Nephron (organoid): ENCODE measurements at regions not wholly inside any gene's neighbourhood (a gene's known extent, or its start where the extent isn't known, plus 50 kb on each side); places are given as distances from the start of the nearest gene placed in this dataset.
"Not testable (repeated sequence)": the region's sequence is repeated elsewhere in the genome, so short reads cannot be mapped to it uniquely, and the experiment has no call there.

ENCODE experiments used
- H3K27ac Mint-ChIP-seq, 3 experiments: 2 replicates each; pipeline ENCODE4 v1.8.0; 2020; ENCODE audit warnings: mixed read lengths in 3 of 3, mild to moderate bottlenecking in 2 of 3, moderate library complexity in 1 of 3
- H3K27me3 Mint-ChIP-seq: 2 replicates; pipeline ENCODE4 v1.8.0; 2021; ENCODE audit warnings: low read depth, mild to moderate bottlenecking, moderate library complexity, mixed read lengths
- H3K36me3 Mint-ChIP-seq: 2 replicates; pipeline ENCODE4 v1.8.0; 2020; ENCODE audit warnings: low read depth, mixed read lengths
- H3K4me1 Mint-ChIP-seq: 2 replicates; pipeline ENCODE4 v1.8.0; 2020; ENCODE audit warnings: mixed read lengths
- H3K4me3 Mint-ChIP-seq, 3 experiments: 2 replicates each; pipeline ENCODE4 v1.8.0; 2020; ENCODE audit warnings: mild to moderate bottlenecking in 3 of 3, mixed read lengths in 3 of 3, moderate library complexity in 2 of 3
- H3K9me3 Mint-ChIP-seq: 2 replicates; pipeline ENCODE4 v1.8.0; 2020; ENCODE audit warnings: mixed read lengths
- CTCF ChIP-seq, 3 experiments: fragments of 200-600 bp; sonication (generic); IDR thresholded peaks; one replicate each; pipeline ENCODE4 v1.5.0; 2021; ENCODE audit warnings: antibody characterized with exemption in 3 of 3; ENCODE audit not compliant: unreplicated experiment in 3 of 3

GRCh38 chr1:188723332-188724020 is 1754.2 kb downstream of the BRINP3 start:
- no peak for TF ChIP-seq CTCF (IDR thresholded peaks at IDR 0.05; ENCODE audit: unreplicated experiment in 3 of 3)
- Mint-ChIP-seq H3K4me3 (no peak overlapping the region), H3K27ac (no peak overlapping the region), H3K36me3 (no peaks in the 10 kb centered on the region), H3K9me3 (no peaks in the 10 kb centered on the region), H3K27me3 (no peaks in the 10 kb centered on the region), H3K4me1 (no peaks in the 10 kb centered on the region)

GRCh38 chr1:188729039-188729438 is 1748.6 kb downstream of the BRINP3 start:
- no peaks in the 10 kb centered on the region for H3K27me3 Mint-ChIP-seq
- H3K4me1 Mint-ChIP-seq = no peaks in the 10 kb centered on the region
- no peak overlapping the region for H3K4me3 Mint-ChIP-seq
- H3K36me3 Mint-ChIP-seq = no peaks in the 10 kb centered on the region
- no peaks in the 10 kb centered on the region for H3K9me3 Mint-ChIP-seq
- no peak for TF ChIP-seq CTCF (IDR thresholded peaks at IDR 0.05; ENCODE audit: unreplicated experiment in 3 of 3)
- H3K27ac Mint-ChIP-seq = no peak overlapping the region

GRCh38 chr1:188735567-188735966 is 1742.1 kb downstream of the BRINP3 start:
- Mint-ChIP-seq H3K9me3 (no peaks in the 10 kb centered on the region), H3K4me3 (no peak overlapping the region), H3K27me3 (no peaks in the 10 kb centered on the region)

DNA sequence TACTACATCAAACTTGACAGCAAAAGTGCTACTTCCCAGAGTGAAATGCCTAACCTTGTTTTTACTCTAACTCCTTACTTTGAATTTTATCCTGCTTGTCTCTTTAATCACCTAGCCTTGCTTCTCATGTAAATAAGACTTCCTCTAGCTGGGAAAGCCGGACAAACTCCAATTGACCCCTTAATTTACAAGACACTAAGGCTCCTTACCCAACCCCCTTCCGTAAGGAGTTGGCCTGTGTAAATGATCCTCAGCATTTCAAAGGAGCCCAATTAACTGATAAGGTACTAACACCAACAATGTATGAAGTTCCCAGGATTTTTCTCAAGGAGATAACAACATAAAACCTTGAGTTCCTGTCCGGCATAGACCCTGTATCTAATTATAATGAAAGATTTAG is 1728.4 kb downstream of the BRINP3 start:
- peaks cover 12% of the 10 kb centered on the region for H3K36me3 Mint-ChIP-seq
- not testable (repeated sequence) for H3K4me1 Mint-ChIP-seq, H3K9me3 Mint-ChIP-seq, H3K4me3 Mint-ChIP-seq, H3K27me3 Mint-ChIP-seq, H3K27ac Mint-ChIP-seq

More at GRCh38 chr1:188735567-188735966, 1742.1 kb downstream of the BRINP3 start:
- Mint-ChIP-seq H3K4me1 (no peaks in the 10 kb centered on the region), H3K36me3 (no peaks in the 10 kb centered on the region), H3K27ac (no peak overlapping the region)
- no peak for TF ChIP-seq CTCF (IDR thresholded peaks at IDR 0.05; ENCODE audit: unreplicated experiment in 3 of 3)

- not testable (repeated sequence) for H3K4me3 Mint-ChIP-seq, H3K4me1 Mint-ChIP-seq, H3K27ac Mint-ChIP-seq, H3K27me3 Mint-ChIP-seq
- peaks cover 11% of the 10 kb centered on the region for H3K9me3 Mint-ChIP-seq
- H3K36me3 Mint-ChIP-seq = peaks cover 12% of the 10 kb centered on the region
Observed at GRCh38 chr1:188752027-188752426, 1725.6 kb downstream of the BRINP3 start.

- H3K9me3 Mint-ChIP-seq, H3K27ac Mint-ChIP-seq, H3K4me3 Mint-ChIP-seq, H3K27me3 Mint-ChIP-seq, H3K36me3 Mint-ChIP-seq, H3K4me1 Mint-ChIP-seq: not testable (repeated sequence)
Observed at GRCh38 chr1:188757747-188758146, 1719.9 kb downstream of the BRINP3 start.

GRCh38 chr1:188761226-188761625 is 1716.4 kb downstream of the BRINP3 start:
- no peaks in the 10 kb centered on the region for H3K27me3 Mint-ChIP-seq

More at GRCh38 chr1:188761226-188761625, 1716.4 kb downstream of the BRINP3 start:
- Mint-ChIP-seq H3K4me1 (no peaks in the 10 kb centered on the region), H3K9me3 (peaks cover 2% of the 10 kb centered on the region), H3K27ac (no peak overlapping the region), H3K4me3 (no peak overlapping the region), H3K36me3 (peaks cover 7% of the 10 kb centered on the region)
- TF ChIP-seq CTCF (IDR thresholded peaks at IDR 0.05; ENCODE audit: unreplicated experiment in 3 of 3) = no peak
